Neutrophil (primary cell): ENCODE measurements at regions not wholly inside any gene's neighbourhood (a gene's known extent, or its start where the extent isn't known, plus 50 kb on each side); places are given as distances from the start of the nearest gene placed in this dataset.
A peak's percentile ranks its signal among the peaks of the same experiment; 100 is the strongest.
"Not testable (repeated sequence)": the region's sequence is repeated elsewhere in the genome, so short reads cannot be mapped to it uniquely, and the experiment has no call there.

Source experiments
- H3K27ac ChIP-seq: fragments of 200-600 bp; sonication (generic); 2 replicates; pipeline ENCODE4 v1.5.1; 2016; ENCODE audit warnings: mild to moderate bottlenecking, moderate library complexity
- H3K27me3 ChIP-seq: fragments of 200-600 bp; sonication (generic); 2 replicates; pipeline ENCODE4 v1.6.0; 2016; ENCODE audit warnings: mild to moderate bottlenecking
- H3K36me3 ChIP-seq: fragments of 200-600 bp; sonication (generic); 2 replicates; pipeline ENCODE4 v1.5.1; 2017
- H3K4me1 ChIP-seq, 2 experiments: fragments of 200-600 bp in 1 of 2; sonication (generic) in 1 of 2; 1 replicate in 1 of 2; 2 replicates in 1 of 2; pipeline versions ENCODE4 v1.5.1 to v1.6.1; 2013 to 2016; ENCODE audit warnings: low read depth in 1 of 2, low read length in 1 of 2, mild to moderate bottlenecking in 1 of 2, moderate library complexity in 1 of 2; ENCODE audit not compliant: control insufficient read depth in 1 of 2, insufficient read depth in 1 of 2
- H3K4me3 ChIP-seq, 2 experiments: fragments of 200-600 bp in 1 of 2; sonication (generic) in 1 of 2; 1 replicate in 1 of 2; 2 replicates in 1 of 2; pipeline ENCODE4 v1.5.1; 2013 to 2016; ENCODE audit warnings: low read depth in 1 of 2, low read length in 1 of 2, mild to moderate bottlenecking in 1 of 2, moderate library complexity in 1 of 2
- H3K9me3 ChIP-seq: fragments of 200-600 bp; sonication (generic); 2 replicates; pipeline ENCODE4 v1.5.1; 2016
- TF ChIP-seq, protein P1 (sequence below): fragments of 200-600 bp; sonication (generic); IDR thresholded peaks from 2 replicates; pipeline ENCODE4 v1.5.1; 2016; ENCODE audit warnings: antibody characterized with exemption

- H3K4me1 ChIP-seq: no peaks in the 10 kb centered on the region
- H3K4me3 ChIP-seq: no peak overlapping the region
- H3K27ac ChIP-seq: no peak overlapping the region
- peaks cover 7% of the 10 kb centered on the region for H3K27me3 ChIP-seq
- no peaks in the 10 kb centered on the region for H3K36me3 ChIP-seq
- TF ChIP-seq, protein P1, sequence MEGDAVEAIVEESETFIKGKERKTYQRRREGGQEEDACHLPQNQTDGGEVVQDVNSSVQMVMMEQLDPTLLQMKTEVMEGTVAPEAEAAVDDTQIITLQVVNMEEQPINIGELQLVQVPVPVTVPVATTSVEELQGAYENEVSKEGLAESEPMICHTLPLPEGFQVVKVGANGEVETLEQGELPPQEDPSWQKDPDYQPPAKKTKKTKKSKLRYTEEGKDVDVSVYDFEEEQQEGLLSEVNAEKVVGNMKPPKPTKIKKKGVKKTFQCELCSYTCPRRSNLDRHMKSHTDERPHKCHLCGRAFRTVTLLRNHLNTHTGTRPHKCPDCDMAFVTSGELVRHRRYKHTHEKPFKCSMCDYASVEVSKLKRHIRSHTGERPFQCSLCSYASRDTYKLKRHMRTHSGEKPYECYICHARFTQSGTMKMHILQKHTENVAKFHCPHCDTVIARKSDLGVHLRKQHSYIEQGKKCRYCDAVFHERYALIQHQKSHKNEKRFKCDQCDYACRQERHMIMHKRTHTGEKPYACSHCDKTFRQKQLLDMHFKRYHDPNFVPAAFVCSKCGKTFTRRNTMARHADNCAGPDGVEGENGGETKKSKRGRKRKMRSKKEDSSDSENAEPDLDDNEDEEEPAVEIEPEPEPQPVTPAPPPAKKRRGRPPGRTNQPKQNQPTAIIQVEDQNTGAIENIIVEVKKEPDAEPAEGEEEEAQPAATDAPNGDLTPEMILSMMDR: no peak
- no peaks in the 10 kb centered on the region for H3K9me3 ChIP-seq
These were observed 80.3 kb upstream of the KCNAB1 start for GRCh38 chr3:156040041-156040440.

- H3K36me3 ChIP-seq, H3K27me3 ChIP-seq, H3K4me1 ChIP-seq, H3K9me3 ChIP-seq, H3K4me3 ChIP-seq, H3K27ac ChIP-seq: not testable (repeated sequence)
These were observed 79.0 kb upstream of the KCNAB1 start for GRCh38 chr3:156041216-156041841.

GRCh38 chr3:156041856-156042255 is 78.5 kb upstream of the KCNAB1 start:
- H3K36me3 ChIP-seq, H3K9me3 ChIP-seq, H3K27me3 ChIP-seq, H3K4me3 ChIP-seq, H3K4me1 ChIP-seq, H3K27ac ChIP-seq: not testable (repeated sequence)

- H3K27me3 ChIP-seq, H3K36me3 ChIP-seq, H3K4me1 ChIP-seq, H3K27ac ChIP-seq, H3K9me3 ChIP-seq, H3K4me3 ChIP-seq: not testable (repeated sequence)
- TF ChIP-seq, protein P1: peak; percentile 64
These were observed 76.3 kb upstream of the KCNAB1 start for GRCh38 chr3:156043832-156044633.

GRCh38 chr3:156044634-156044975 is 75.8 kb upstream of the KCNAB1 start:
- Histone ChIP-seq H3K27me3 (peaks cover 7% of the 10 kb centered on the region), H3K4me1 (no peaks in the 10 kb centered on the region), H3K36me3 (no peaks in the 10 kb centered on the region), H3K27ac (no peak overlapping the region), H3K9me3 (no peaks in the 10 kb centered on the region), H3K4me3 (no peak overlapping the region)
- TF ChIP-seq, protein P1: no peak

GRCh38 chr3:156048483-156048882 is 71.9 kb upstream of the KCNAB1 start:
- H3K4me1 ChIP-seq, H3K27ac ChIP-seq, H3K9me3 ChIP-seq, H3K4me3 ChIP-seq, H3K36me3 ChIP-seq, H3K27me3 ChIP-seq: not testable (repeated sequence)

- no peaks in the 10 kb centered on the region for H3K4me1 ChIP-seq
- H3K4me3 ChIP-seq: no peak overlapping the region
- no peaks in the 10 kb centered on the region for H3K36me3 ChIP-seq
- H3K9me3 ChIP-seq: no peaks in the 10 kb centered on the region
- TF ChIP-seq, protein P1: no peak
- H3K27me3 ChIP-seq: no peaks in the 10 kb centered on the region
- no peak overlapping the region for H3K27ac ChIP-seq
These were observed 69.5 kb upstream of the KCNAB1 start for GRCh38 chr3:156050918-156051317.
